ENCODE measurements at regions not wholly inside any gene's neighbourhood (a gene's known extent, or its start where the extent isn't known, plus 50 kb on each side); places are given as distances from the start of the nearest gene placed in this dataset.

DNA sequence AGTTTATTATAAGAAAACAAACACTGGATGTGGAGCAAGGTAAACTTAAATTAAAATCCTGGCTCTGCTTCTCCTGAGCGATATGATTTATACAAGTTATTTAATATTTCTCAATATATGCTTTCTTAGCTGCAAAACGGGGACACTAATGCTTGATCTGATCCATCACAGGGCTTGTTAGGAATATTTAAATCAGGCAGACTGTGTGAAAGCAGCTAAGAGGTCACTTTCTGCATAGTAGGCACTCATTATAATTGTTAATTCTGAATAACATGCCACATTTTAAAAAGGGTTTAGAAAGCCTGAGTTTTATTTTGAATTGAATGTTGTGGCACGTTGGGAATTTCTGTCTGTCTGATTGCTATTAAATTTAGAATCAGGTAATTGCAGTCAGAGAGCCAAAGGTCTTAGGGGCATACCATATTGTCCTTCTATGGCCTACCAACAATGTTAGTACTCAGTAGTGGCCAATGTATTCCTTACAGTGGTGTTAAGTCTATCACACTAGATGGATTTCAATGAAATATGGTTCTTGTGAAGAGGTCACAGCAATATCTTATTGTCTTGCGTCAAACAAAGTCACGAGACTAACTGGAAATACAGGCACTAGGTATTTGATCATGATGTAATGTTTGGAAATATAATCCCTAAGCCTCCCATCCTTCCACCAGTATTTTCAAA lies 890.0 kb upstream of the CDH8 start:
- no peak for TF ChIP-seq TAF1 (IDR thresholded peaks at IDR 0.05; ENCODE audit: low read depth)
- TF ChIP-seq ZBTB7A (IDR thresholded peaks at IDR 0.05; ENCODE audit: low read depth): no peak
- no peak for TF ChIP-seq EP300 (IDR thresholded peaks at IDR 0.05; ENCODE audit: borderline replicate concordance)
- TF ChIP-seq FOXM1 (IDR thresholded peaks at IDR 0.05; ENCODE audit: borderline replicate concordance, low read depth): no peak
- no peak for TF ChIP-seq CREB1 (IDR thresholded peaks at IDR 0.05; ENCODE audit: low read depth)
- TF ChIP-seq, protein P1, sequence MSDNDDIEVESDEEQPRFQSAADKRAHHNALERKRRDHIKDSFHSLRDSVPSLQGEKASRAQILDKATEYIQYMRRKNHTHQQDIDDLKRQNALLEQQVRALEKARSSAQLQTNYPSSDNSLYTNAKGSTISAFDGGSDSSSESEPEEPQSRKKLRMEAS (IDR thresholded peaks at IDR 0.05): no peak
- TF ChIP-seq NFIC (IDR thresholded peaks at IDR 0.05): no peak
- TF ChIP-seq, protein P2, sequence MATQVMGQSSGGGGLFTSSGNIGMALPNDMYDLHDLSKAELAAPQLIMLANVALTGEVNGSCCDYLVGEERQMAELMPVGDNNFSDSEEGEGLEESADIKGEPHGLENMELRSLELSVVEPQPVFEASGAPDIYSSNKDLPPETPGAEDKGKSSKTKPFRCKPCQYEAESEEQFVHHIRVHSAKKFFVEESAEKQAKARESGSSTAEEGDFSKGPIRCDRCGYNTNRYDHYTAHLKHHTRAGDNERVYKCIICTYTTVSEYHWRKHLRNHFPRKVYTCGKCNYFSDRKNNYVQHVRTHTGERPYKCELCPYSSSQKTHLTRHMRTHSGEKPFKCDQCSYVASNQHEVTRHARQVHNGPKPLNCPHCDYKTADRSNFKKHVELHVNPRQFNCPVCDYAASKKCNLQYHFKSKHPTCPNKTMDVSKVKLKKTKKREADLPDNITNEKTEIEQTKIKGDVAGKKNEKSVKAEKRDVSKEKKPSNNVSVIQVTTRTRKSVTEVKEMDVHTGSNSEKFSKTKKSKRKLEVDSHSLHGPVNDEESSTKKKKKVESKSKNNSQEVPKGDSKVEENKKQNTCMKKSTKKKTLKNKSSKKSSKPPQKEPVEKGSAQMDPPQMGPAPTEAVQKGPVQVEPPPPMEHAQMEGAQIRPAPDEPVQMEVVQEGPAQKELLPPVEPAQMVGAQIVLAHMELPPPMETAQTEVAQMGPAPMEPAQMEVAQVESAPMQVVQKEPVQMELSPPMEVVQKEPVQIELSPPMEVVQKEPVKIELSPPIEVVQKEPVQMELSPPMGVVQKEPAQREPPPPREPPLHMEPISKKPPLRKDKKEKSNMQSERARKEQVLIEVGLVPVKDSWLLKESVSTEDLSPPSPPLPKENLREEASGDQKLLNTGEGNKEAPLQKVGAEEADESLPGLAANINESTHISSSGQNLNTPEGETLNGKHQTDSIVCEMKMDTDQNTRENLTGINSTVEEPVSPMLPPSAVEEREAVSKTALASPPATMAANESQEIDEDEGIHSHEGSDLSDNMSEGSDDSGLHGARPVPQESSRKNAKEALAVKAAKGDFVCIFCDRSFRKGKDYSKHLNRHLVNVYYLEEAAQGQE (IDR thresholded peaks at IDR 0.05; ENCODE audit: low read depth): no peak
- no peak for TF ChIP-seq RAD21 (IDR thresholded peaks at IDR 0.05; ENCODE audit: low read depth)
- TF ChIP-seq TEAD4 (IDR thresholded peaks at IDR 0.05): no peak
